GM12872 (cell line): ENCODE measurements at regions not wholly inside any gene's neighbourhood (a gene's known extent, or its start where the extent isn't known, plus 50 kb on each side); places are given as distances from the start of the nearest gene placed in this dataset.

Experiments
- CTCF ChIP-seq: IDR thresholded peaks from 3 replicates; pipeline ENCODE4 v1.5.1; 2011; ENCODE audit warnings: low read depth, mild to moderate bottlenecking, low read length, moderate library complexity; ENCODE audit not compliant: insufficient read depth

GRCh38 chr7:116083796-116084195 lies 53.2 kb upstream of the TFEC start:
- TF ChIP-seq CTCF: no peak

- TF ChIP-seq CTCF: no peak
These were observed 56.0 kb upstream of the TFEC start for GRCh38 chr7:116086547-116087045.

- no peak for TF ChIP-seq CTCF
These were observed 56.7 kb upstream of the TFEC start for GRCh38 chr7:116087291-116087690.

- TF ChIP-seq CTCF: no peak
These were observed 57.4 kb upstream of the TFEC start for GRCh38 chr7:116087984-116088383.

GRCh38 chr7:116089293-116089692 lies 58.7 kb upstream of the TFEC start:
- no peak for TF ChIP-seq CTCF

GRCh38 chr7:116093516-116094301 lies 63.1 kb upstream of the TFEC start:
- TF ChIP-seq CTCF: no peak

- TF ChIP-seq CTCF: no peak
These were observed 64.8 kb upstream of the TFEC start for GRCh38 chr7:116095396-116095795.
